Tibial nerve (tissue), 4 donors: ENCODE measurements at regions not wholly inside any gene's neighbourhood (a gene's known extent, or its start where the extent isn't known, plus 50 kb on each side); places are given as distances from the start of the nearest gene placed in this dataset.

ENCODE experiments used
- EP300 ChIP-seq, 2 donors: sonication (generic); formaldehyde crosslinking; IDR thresholded peaks; one replicate each; pipeline ENCODE4 v1.6.1; 2017; ENCODE audit warnings: antibody characterized with exemption in 2 of 2, mild to moderate bottlenecking in 1 of 2
- TF ChIP-seq, protein P1 (sequence below), 5 experiments: fragments of 200-600 bp in 3 of 5; fragments of 450-650 bp in 2 of 5; sonication (generic) in 3 of 5; IDR thresholded peaks; one replicate each; pipeline ENCODE4 v1.5.1; 2016 to 2019; ENCODE audit warnings: antibody characterized with exemption in 5 of 5, mild to moderate bottlenecking in 3 of 5, moderate library complexity in 2 of 5

DNA sequence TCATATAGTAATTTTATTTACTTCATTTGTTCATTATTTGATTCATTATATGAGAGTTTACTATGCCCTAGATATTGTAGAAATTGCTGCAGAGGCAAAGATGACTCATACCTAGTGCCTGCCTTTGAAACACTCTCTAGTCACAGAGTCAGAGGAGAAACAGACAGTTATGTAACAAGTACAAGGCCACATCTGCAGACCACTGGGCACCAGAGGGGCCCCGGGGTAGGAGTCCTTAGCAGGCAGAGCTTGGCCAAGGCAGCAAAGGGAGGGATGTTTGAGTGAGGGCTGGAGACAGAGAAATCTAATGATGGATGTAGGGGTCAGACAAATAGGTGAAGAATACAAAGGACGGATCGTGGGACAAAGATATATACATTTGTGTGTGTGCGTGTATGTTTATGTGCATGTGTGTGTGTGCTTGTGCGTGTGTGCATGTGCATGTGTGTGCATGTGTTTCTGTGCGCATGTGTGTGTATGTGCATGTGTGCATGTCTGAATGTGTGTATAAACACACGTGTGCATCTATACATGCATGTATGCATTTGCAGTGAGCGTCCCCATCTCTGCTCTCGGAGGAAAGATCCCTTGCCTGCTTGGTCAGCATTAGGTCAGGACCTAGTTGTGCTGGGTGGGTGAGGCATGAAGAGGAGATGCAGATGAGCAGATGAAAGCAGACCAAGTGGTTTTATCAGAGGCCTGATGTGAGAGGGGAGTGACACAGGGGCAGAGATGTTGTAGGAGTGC lies 170.6 kb upstream of the MYT1L start:
- TF ChIP-seq, protein P1, sequence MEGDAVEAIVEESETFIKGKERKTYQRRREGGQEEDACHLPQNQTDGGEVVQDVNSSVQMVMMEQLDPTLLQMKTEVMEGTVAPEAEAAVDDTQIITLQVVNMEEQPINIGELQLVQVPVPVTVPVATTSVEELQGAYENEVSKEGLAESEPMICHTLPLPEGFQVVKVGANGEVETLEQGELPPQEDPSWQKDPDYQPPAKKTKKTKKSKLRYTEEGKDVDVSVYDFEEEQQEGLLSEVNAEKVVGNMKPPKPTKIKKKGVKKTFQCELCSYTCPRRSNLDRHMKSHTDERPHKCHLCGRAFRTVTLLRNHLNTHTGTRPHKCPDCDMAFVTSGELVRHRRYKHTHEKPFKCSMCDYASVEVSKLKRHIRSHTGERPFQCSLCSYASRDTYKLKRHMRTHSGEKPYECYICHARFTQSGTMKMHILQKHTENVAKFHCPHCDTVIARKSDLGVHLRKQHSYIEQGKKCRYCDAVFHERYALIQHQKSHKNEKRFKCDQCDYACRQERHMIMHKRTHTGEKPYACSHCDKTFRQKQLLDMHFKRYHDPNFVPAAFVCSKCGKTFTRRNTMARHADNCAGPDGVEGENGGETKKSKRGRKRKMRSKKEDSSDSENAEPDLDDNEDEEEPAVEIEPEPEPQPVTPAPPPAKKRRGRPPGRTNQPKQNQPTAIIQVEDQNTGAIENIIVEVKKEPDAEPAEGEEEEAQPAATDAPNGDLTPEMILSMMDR (IDR thresholded peaks at IDR 0.05): no peak
- no peak for TF ChIP-seq EP300 (IDR thresholded peaks at IDR 0.05)
